ENCODE measurements at regions not wholly inside any gene's neighbourhood (a gene's known extent, or its start where the extent isn't known, plus 50 kb on each side); places are given as distances from the start of the nearest gene placed in this dataset.
"Not testable (repeated sequence)": the region's sequence is repeated elsewhere in the genome, so short reads cannot be mapped to it uniquely, and the experiment has no call there.

GRCh38 chr21:35982717-35983116 lies 77.6 kb downstream of the SETD4 start:
- no peak for TF ChIP-seq CTCF (IDR thresholded peaks at IDR 0.05)
- Mint-ChIP-seq H3K36me3 (ENCODE audit: low read depth) (peaks cover 2% of the 10 kb centered on the region), H3K4me1 (ENCODE audit: low read depth) (no peaks in the 10 kb centered on the region), H3K4me3 (ENCODE audit: unreplicated experiment) (no peak overlapping the region), H3K27ac (ENCODE audit: unreplicated experiment) (no peak overlapping the region), H3K27me3 (ENCODE audit: low read depth) (peaks cover 40% of the 10 kb centered on the region), H3K9me3 (ENCODE audit: low read depth) (peaks cover 6% of the 10 kb centered on the region)
- DNase-seq (ENCODE audit: low spot score) = no peak

GRCh38 chr21:35981514-35982070 lies 78.7 kb downstream of the SETD4 start:
- Mint-ChIP-seq H3K4me3 (ENCODE audit: unreplicated experiment) (no peak overlapping the region), H3K27ac (ENCODE audit: unreplicated experiment) (no peak overlapping the region), H3K4me1 (ENCODE audit: low read depth) (no peaks in the 10 kb centered on the region), H3K36me3 (ENCODE audit: low read depth) (peaks cover 2% of the 10 kb centered on the region), H3K9me3 (ENCODE audit: low read depth) (peaks cover 6% of the 10 kb centered on the region), H3K27me3 (ENCODE audit: low read depth) (peaks cover 40% of the 10 kb centered on the region)
- no peak for TF ChIP-seq CTCF (IDR thresholded peaks at IDR 0.05)
- no peak for DNase-seq (ENCODE audit: low spot score)

GRCh38 chr21:35980821-35981220 lies 79.5 kb downstream of the SETD4 start:
- Mint-ChIP-seq H3K36me3 (ENCODE audit: low read depth) (peaks cover 2% of the 10 kb centered on the region), H3K4me1 (ENCODE audit: low read depth) (no peaks in the 10 kb centered on the region), H3K9me3 (ENCODE audit: low read depth) (peaks cover 6% of the 10 kb centered on the region), H3K27me3 (ENCODE audit: low read depth) (peaks cover 36% of the 10 kb centered on the region), H3K27ac (ENCODE audit: unreplicated experiment) (no peak overlapping the region), H3K4me3 (ENCODE audit: unreplicated experiment) (no peak overlapping the region)
- TF ChIP-seq CTCF (IDR thresholded peaks at IDR 0.05) = no peak
- DNase-seq (ENCODE audit: low spot score) = no peak

- peaks cover 29% of the 10 kb centered on the region for H3K27me3 Mint-ChIP-seq (ENCODE audit: low read depth)
- H3K36me3 Mint-ChIP-seq (ENCODE audit: low read depth); H3K4me3 Mint-ChIP-seq (ENCODE audit: unreplicated experiment); H3K9me3 Mint-ChIP-seq (ENCODE audit: low read depth); H3K27ac Mint-ChIP-seq (ENCODE audit: unreplicated experiment); H3K4me1 Mint-ChIP-seq (ENCODE audit: low read depth); DNase-seq (ENCODE audit: low spot score): not testable (repeated sequence)
Observed at GRCh38 chr21:35977860-35978259, 82.5 kb downstream of the SETD4 start.

GRCh38 chr21:35976929-35977328 lies 83.4 kb downstream of the SETD4 start:
- DNase-seq (ENCODE audit: low spot score) = no peak
- peaks cover 2% of the 10 kb centered on the region for H3K36me3 Mint-ChIP-seq (ENCODE audit: low read depth)
- peaks cover 6% of the 10 kb centered on the region for H3K9me3 Mint-ChIP-seq (ENCODE audit: low read depth)
- peaks cover 25% of the 10 kb centered on the region for H3K27me3 Mint-ChIP-seq (ENCODE audit: low read depth)
- TF ChIP-seq CTCF (IDR thresholded peaks at IDR 0.05) = no peak
- no peak overlapping the region for H3K4me3 Mint-ChIP-seq (ENCODE audit: unreplicated experiment)
- H3K4me1 Mint-ChIP-seq (ENCODE audit: low read depth) = no peaks in the 10 kb centered on the region
- H3K27ac Mint-ChIP-seq (ENCODE audit: unreplicated experiment) = no peak overlapping the region

- Mint-ChIP-seq H3K9me3 (ENCODE audit: low read depth) (peaks cover 6% of the 10 kb centered on the region), H3K27me3 (ENCODE audit: low read depth) (peaks cover 22% of the 10 kb centered on the region), H3K4me1 (ENCODE audit: low read depth) (no peaks in the 10 kb centered on the region), H3K36me3 (ENCODE audit: low read depth) (peaks cover 2% of the 10 kb centered on the region), H3K4me3 (ENCODE audit: unreplicated experiment) (no peak overlapping the region), H3K27ac (ENCODE audit: unreplicated experiment) (no peak overlapping the region)
- TF ChIP-seq CTCF (IDR thresholded peaks at IDR 0.05) = no peak
- no peak for DNase-seq (ENCODE audit: low spot score)
Observed at GRCh38 chr21:35976481-35976880, 83.8 kb downstream of the SETD4 start.
